Choroid plexus epithelial cell (primary cell): ENCODE measurements at regions not wholly inside any gene's neighbourhood (a gene's known extent, or its start where the extent isn't known, plus 50 kb on each side); places are given as distances from the start of the nearest gene placed in this dataset.

Experiments
- DNase-seq: peaks from one replicate; pipeline ENCODE4 v3.0.0-alpha.2; 2010; ENCODE audit warnings: low read depth
- H3K4me3 ChIP-seq: 2 replicates; pipeline ENCODE4 v1.5.1; 2011; ENCODE audit warnings: low read depth, mild to moderate bottlenecking, control low read depth, low read length, moderate library complexity
- CTCF ChIP-seq: conservative IDR thresholded peaks from 2 replicates; pipeline ENCODE4 v1.5.1; 2011; ENCODE audit warnings: low read depth, mild to moderate bottlenecking, control low read depth, inconsistent platforms, low read length, moderate library complexity

DNA sequence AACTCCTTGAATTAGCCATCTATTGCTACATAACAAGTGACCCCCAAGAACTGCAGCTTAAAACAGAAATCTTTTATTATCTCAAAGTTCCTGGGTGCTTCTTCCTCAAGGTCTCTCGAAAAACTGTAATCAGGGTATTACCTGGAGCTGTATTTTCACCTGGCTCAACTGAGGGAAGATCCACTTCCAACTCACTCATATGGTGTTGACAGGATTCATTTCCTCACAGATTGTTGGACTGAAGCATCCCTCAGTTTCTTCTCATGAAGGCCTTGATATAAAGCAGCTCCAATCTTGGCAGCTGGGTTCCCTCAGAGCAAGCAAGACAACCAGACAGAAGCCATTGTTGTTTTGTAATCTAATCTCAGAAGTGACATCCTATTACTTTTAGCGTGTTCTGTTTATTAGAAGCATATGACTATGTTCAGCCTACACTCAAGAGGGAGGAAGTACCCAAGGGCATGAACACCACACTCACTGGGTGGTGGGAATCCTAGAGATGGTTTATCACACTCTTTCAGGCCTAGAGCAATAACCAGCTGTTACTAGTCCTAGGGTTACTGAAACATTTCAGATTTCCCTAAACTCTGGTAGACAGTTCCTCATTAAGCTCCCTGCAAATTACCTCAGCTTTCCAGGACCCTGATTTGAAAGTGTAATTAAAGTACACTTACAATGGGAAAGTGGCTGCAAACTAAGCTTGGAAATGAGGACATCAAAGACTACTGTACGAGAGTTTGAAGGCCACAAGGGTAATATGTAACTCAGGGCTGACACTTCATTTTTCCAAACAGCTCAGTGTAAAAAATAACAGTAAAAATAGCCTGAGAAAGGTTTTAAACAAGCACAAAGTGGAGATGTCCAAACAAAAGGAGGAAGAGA lies 222.2 kb downstream of the SEC23A start:
- TF ChIP-seq CTCF, result no peak
- no peak overlapping the region for H3K4me3 ChIP-seq
- DNase-seq, result no peak

- no peak for DNase-seq
- H3K4me3 ChIP-seq, result no peak overlapping the region
- no peak for TF ChIP-seq CTCF
These were observed 225.2 kb downstream of the SEC23A start for GRCh38 chr14:38877744-38878388.

DNA sequence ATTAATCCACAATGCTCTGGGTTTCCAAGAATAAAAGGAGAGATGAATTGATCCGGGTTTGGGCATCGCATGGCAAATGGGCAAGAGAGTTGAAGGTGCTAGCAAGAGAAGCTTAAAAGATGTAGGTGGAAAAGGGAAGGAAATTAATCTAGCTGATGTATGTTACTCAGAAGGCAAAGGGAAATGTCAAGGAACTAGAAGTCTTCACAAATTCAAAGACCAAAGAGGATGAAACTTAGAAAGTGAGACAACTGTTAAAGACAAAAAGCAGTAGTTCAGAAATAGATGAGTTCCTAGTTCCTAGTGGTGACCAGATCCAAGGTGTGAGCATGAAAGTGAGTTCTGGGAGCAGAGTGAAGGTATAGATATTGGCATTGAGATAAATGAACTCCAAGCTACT lies 228.3 kb downstream of the SEC23A start:
- no peak for TF ChIP-seq CTCF
- no peak for DNase-seq

DNA sequence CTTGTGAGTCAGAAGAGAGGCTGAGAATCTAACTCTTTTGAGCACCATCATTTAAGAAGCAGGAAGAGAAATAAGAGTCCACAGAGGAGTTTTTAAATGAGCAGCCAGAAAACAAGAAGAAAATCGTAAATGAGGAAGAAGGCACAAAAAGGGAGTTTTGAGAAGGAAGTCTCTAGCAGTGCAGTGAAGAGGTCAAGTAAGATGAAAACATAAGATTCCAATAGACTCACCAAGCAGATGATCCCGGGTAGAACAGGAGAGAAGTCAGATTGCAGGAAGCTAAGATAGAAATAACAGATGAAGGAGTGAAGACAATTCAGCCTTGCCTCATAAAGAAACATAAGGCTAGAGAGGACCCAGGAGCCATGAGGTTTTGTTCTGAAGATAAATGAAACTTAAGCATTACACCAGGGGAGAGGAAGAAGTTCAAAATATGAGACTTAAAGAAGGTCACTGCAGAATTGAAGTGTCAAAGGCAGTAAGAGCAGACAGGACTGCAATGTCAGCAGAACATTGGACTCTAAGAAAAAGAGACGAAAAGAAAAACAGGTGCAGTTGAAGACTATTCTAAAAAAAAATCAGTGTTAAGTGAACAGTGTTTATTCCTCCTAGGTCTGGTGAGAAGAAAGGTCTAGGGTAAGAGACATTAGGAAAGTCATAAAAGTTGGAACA lies 229.0 kb downstream of the SEC23A start:
- TF ChIP-seq CTCF, result no peak
- no peak for DNase-seq
- no peak overlapping the region for H3K4me3 ChIP-seq

More for the DNA sequence above, 228.3 kb downstream of the SEC23A start:
- H3K4me3 ChIP-seq, result no peak overlapping the region

- no peak for DNase-seq
- no peak for TF ChIP-seq CTCF
- no peak overlapping the region for H3K4me3 ChIP-seq
These were observed 232.7 kb downstream of the SEC23A start for GRCh38 chr14:38870296-38870836.

DNA sequence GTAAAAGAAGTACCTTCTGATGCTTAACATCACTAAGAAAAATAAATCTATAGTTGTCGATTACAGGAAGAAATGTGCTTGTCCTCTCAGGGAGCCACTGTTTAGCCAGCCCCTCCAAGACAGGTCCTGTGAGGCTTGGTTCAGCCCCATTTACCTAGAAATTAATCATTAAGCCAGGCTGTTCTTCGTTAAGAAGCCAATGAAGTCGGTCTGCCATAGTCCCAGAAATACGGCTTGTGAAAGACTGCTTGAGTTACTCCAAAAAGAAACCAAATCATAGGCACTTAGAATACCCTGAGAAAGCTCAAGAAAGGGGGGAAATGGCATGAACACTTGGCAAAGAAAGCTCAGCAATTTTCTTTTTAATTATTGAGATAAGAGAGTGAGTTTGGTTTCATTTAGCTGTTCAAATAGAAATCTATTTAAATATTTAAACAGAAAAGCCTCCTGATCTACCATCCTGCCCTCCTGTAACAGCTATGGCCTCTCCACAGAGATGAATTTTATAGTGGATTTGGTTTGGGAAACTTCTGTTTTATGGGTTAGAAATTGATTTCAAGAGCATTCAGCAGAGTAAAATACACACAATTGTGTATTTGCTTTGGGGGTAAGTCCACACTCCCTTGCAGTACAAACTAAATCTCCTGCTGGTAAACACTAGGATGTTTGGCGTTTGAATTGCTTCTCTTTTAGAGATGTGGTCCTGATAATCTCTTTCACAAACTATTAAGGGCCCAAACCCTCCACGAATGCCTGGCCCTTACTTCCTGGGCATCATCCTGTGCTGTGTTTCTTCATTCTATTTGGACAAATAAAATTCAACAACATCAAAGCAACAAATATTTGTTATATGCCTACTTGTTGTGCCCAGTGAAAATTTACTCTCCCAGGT lies 234.4 kb downstream of the SEC23A start:
- no peak for DNase-seq
- no peak for TF ChIP-seq CTCF

More for the DNA sequence above, 234.4 kb downstream of the SEC23A start:
- H3K4me3 ChIP-seq, result no peak overlapping the region
